Heart left ventricle (tissue), 16 donors: ENCODE measurements at regions not wholly inside any gene's neighbourhood (a gene's known extent, or its start where the extent isn't known, plus 50 kb on each side); places are given as distances from the start of the nearest gene placed in this dataset.

ENCODE experiments used
- ATAC-seq, 4 donors: fragments of 200-7000 bp; cut with Tn5 transposase; one replicate each; pipeline ENCODE4 v1.9.1; 2020 to 2022; ENCODE audit warnings: moderate library complexity in 4 of 4, mild to moderate bottlenecking in 3 of 4, moderate number of reproducible peaks in 1 of 4
- DNase-seq, 5 donors: peaks; one replicate each; pipeline ENCODE4 v3.0.0-alpha.2; 2020
- H3K27ac ChIP-seq, 12 donors: fragments of 200-600 bp; sonication (generic) in 4 of 12; one replicate each; pipeline versions ENCODE4 v1.5.0 to v1.8.0; 2016 to 2022; ENCODE audit warnings: mild to moderate bottlenecking in 2 of 12
- H3K27me3 ChIP-seq, 9 donors: fragments of 200-600 bp; sonication (generic) in 2 of 9; one replicate each; pipeline versions ENCODE4 v1.5.1 to v1.8.0; 2016 to 2022; ENCODE audit warnings: mild to moderate bottlenecking in 3 of 9
- H3K36me3 ChIP-seq, 9 donors: fragments of 200-600 bp; sonication (generic) in 2 of 9; one replicate each; pipeline versions ENCODE4 v1.5.0 to v1.8.0; 2018 to 2022; ENCODE audit warnings: mild to moderate bottlenecking in 2 of 9
- H3K4me1 ChIP-seq, 12 donors: fragments of 200-600 bp; sonication (generic) in 4 of 12; one replicate each; pipeline versions ENCODE4 v1.5.0 to v1.8.0; 2016 to 2022; ENCODE audit warnings: mild to moderate bottlenecking in 3 of 12
- H3K4me3 ChIP-seq, 12 donors: fragments of 200-600 bp; sonication (generic) in 4 of 12; one replicate each; pipeline versions ENCODE4 v1.5.0 to v1.8.0; 2017 to 2022; ENCODE audit warnings: mild to moderate bottlenecking in 9 of 12, moderate library complexity in 4 of 12
- H3K9me3 ChIP-seq, 12 donors: fragments of 200-600 bp; sonication (generic) in 4 of 12; one replicate each; pipeline versions ENCODE4 v1.5.0 to v1.8.0; 2016 to 2022; ENCODE audit warnings: mild to moderate bottlenecking in 1 of 12
- CTCF ChIP-seq, 12 donors: fragments of 200-600 bp; sonication (generic) in 4 of 12; IDR thresholded peaks; one replicate each; pipeline versions ENCODE4 v1.5.0 to v1.8.0; 2018 to 2022; ENCODE audit warnings: antibody characterized with exemption in 12 of 12, mild to moderate bottlenecking in 5 of 12
- POLR2A ChIP-seq, 2 donors: fragments of 450-650 bp; IDR thresholded peaks; one replicate each; pipeline ENCODE4 v1.6.1; 2017; ENCODE audit warnings: antibody characterized with exemption in 2 of 2, mild to moderate bottlenecking in 2 of 2, moderate library complexity in 2 of 2
- WGBS, 4 donors: extraction: QIAGEN DNeasy Blood & Tissue Kit in 2 of 4; methylation state at CpG; one replicate each; pipeline versions ENCODE4 v1.1.5 to v1.1.7; 2013 to 2018; 5-methylcytosine and 5-hydroxymethylcytosine counted together
- intact Hi-C, 10 donors: fragments of 100-400 bp; cut with DNase I; formaldehyde crosslinking; loops; one replicate each; pipeline versions ENCODE4 v1.11.1 to v1.14.2; 2022
- donor health status: ischemic (EF 13 %, LVEDD 7.1; RV severe dilation, severe dysfunction).
- donor health status: healthy with polysubstance abuse.
- donor health status: DM: no; HTN: yes; CAD: no.
- donor health status: DM: no; HTN: no; CAD: no.
- donor health status: ischemic (EF 25% LVEDD 6.9; RV normal size, moderate dysfunction).
- donor health status: ischemic (EF 25% LVEDD 5.7; RV mildly dilated, moderate dysfunction).
- donor health status: healthy.
- donor health status: DM: yes; HTN: yes; CAD: no.
- donor health status: ischemic (EF 35%, LVEDD 5.7; RV mildly dilated, moderate dysfunction).
- donor health status: nonischemic (EF 11% LVEDD 7.7; RV severe dilation, severe dysfunction).
- donor health status: DM: yes; HTN: yes; CAD: no.
- donor health status: PGD.
- donor health status: ischemic (EF 29% LVEDD 5.4; RV normal size, mild dysfunction).
- donor health status: nonischemic (EF 23%, LVEDD 6.1; RV moderate dilation, normal function).

DNA sequence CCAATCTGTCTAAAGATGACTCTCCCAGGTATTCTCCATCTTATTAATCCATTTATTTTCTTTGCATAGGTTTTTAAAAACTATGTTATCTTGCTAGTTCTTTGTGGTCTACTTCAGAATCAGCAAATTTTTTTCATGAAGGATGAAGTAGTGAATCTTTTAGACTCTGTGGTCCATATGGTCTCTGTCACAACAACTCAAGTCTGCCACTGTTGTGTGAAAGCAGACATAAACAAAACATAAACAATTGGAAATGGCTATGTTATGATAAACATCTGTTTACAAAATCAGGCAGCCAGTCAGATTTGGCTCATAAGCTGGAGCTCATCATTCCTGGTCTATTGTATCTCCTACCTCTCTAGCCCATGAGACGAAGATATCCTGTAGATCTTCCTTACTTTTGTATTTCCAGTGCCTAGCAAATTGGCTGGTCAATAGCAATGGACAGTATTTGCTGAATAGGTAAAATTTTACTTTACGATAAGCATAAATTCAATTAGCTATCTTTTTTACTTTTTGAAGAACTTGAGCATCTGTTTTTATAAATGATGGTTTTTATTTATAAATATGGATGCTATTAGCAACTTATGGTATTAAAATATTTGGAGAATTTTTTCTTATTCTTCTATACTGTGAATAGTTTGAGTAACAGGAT, 104.6 kb upstream of the SGCE start:
- H3K27ac ChIP-seq: no peak overlapping the region
- no peaks in the 10 kb centered on the region for H3K4me1 ChIP-seq
- H3K27me3 ChIP-seq: no peaks in the 10 kb centered on the region
- TF ChIP-seq POLR2A (IDR thresholded peaks at IDR 0.05): no peak
- no peak for TF ChIP-seq CTCF (IDR thresholded peaks at IDR 0.05)
- H3K4me3 ChIP-seq: no peak overlapping the region
- 89 to 93% (median 92%) methylated on average over 2 of the region's 2 CpGs for WGBS, 4 donors
- peaks cover 0 to 21% (median 0%) of the 10 kb centered on the region in 12 donors for H3K9me3 ChIP-seq
- H3K36me3 ChIP-seq: no peaks in the 10 kb centered on the region
- ATAC-seq (no peak), DNase-seq (no peak)
- intact Hi-C loops: no loop called here

- Histone ChIP-seq H3K9me3 (peaks cover 0 to 14% (median 0%) of the 10 kb centered on the region in 12 donors), H3K4me3 (no peak overlapping the region), H3K36me3 (no peaks in the 10 kb centered on the region), H3K27ac (no peak overlapping the region), H3K4me1 (no peaks in the 10 kb centered on the region), H3K27me3 (no peaks in the 10 kb centered on the region)
- no peak for TF ChIP-seq CTCF (IDR thresholded peaks at IDR 0.05)
- no peak for TF ChIP-seq POLR2A (IDR thresholded peaks at IDR 0.05)
- intact Hi-C loops: no loop called here
- DNase-seq (no peak), ATAC-seq (no peak)
These were observed 105.5 kb upstream of the SGCE start for GRCh38 chr7:94761451-94761850.

DNA sequence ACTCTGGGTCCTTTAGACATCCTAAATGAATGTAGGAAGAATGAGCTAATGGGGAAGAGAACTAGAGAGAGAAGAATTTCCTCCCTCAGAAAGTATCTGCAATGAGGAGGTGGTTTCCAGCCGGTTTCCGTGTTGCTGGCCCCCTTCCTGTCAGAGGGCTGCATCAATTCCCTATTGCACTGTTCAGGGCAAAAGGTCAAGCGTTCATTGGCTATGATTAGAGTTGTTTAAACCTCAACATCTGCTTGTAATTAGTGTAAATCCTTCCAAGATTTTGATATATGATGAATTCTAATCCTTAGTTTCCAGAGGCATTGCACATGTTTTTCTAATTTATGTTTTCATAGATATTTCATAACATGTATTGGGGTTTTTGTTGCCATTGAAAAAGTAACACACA, 107.3 kb upstream of the SGCE start:
- DNase-seq: no peak
- ATAC-seq: no peak
- Histone ChIP-seq H3K4me3 (no peak overlapping the region), H3K27me3 (no peaks in the 10 kb centered on the region), H3K4me1 (no peaks in the 10 kb centered on the region), H3K27ac (no peak overlapping the region), H3K9me3 (peaks cover 0 to 8% (median 0%) of the 10 kb centered on the region in 12 donors), H3K36me3 (no peaks in the 10 kb centered on the region)
- intact Hi-C loops: no loop called here
- TF ChIP-seq CTCF (IDR thresholded peaks at IDR 0.05) (no peak), POLR2A (IDR thresholded peaks at IDR 0.05) (no peak)
- WGBS, 4 donors: 17 to 42% (median 27%) methylated on average over 3 of the region's 3 CpGs

GRCh38 chr7:94769724-94770123, 113.8 kb upstream of the SGCE start:
- intact Hi-C loops: no loop called here
- Histone ChIP-seq H3K4me3 (no peak overlapping the region), H3K9me3 (peaks cover 0 to 4% (median 0%) of the 10 kb centered on the region in 12 donors), H3K27ac (no peak overlapping the region), H3K4me1 (no peaks in the 10 kb centered on the region), H3K27me3 (no peaks in the 10 kb centered on the region), H3K36me3 (no peaks in the 10 kb centered on the region)
- ATAC-seq (no peak), DNase-seq (no peak)
- 89 to 98% (median 93%) methylated on average over 2 of the region's 2 CpGs for WGBS, 4 donors
- TF ChIP-seq POLR2A (IDR thresholded peaks at IDR 0.05) (no peak), CTCF (IDR thresholded peaks at IDR 0.05) (no peak)
